ENCODE measurements at regions not wholly inside any gene's neighbourhood (a gene's known extent, or its start where the extent isn't known, plus 50 kb on each side); places are given as distances from the start of the nearest gene placed in this dataset.
"Not testable (repeated sequence)": the region's sequence is repeated elsewhere in the genome, so short reads cannot be mapped to it uniquely, and the experiment has no call there.

GRCh38 chr9:15068261-15068660 lies 158.0 kb upstream of the FREM1 start:
- TF ChIP-seq CTCF (IDR thresholded peaks at IDR 0.05) = no peak
- WGBS, 2 donors = 58 to 61% methylated on average over 4 of the region's 4 CpGs
- Histone ChIP-seq H3K4me3 (no peak overlapping the region), H3K9me3 (peaks cover 0 to 8% (median 0%) of the 10 kb centered on the region in 11 donors), H3K27ac (no peak overlapping the region), H3K4me1 (no peaks in the 10 kb centered on the region), H3K27me3 (no peaks in the 10 kb centered on the region), H3K36me3 (no peaks in the 10 kb centered on the region)
- DNase-seq (no peak), ATAC-seq (no peak)
- intact Hi-C loops (cut with DNase I) = no loop called here

DNA sequence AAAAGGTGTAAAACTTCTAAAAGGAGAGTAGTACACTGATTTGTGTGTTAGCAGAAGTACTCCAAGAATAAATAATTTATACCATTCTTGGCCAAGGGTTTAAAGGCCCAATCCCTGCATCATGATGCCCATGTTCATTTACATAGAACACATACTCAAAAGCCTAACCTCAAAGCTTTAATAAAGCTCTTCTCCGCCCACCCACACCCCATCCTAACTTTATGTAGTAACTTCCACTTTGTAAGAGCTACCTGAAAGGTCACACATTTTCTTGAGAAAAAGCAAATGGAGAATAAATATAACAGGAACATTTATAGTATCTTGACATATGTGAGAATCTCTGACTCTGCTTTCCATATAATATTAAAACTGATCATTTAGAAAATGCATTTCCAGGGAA lies 148.8 kb upstream of the FREM1 start:
- Histone ChIP-seq H3K9me3 (no peaks in the 10 kb centered on the region), H3K4me3 (no peak overlapping the region), H3K36me3 (no peaks in the 10 kb centered on the region), H3K4me1 (no peaks in the 10 kb centered on the region), H3K27ac (no peak overlapping the region), H3K27me3 (no peaks in the 10 kb centered on the region)
- DNase-seq (no peak), ATAC-seq (no peak)
- 95 to 96% methylated on average over 1 of the region's 1 CpG for WGBS, 2 donors
- intact Hi-C loops (cut with DNase I) = no loop called here
- no peak for TF ChIP-seq CTCF (IDR thresholded peaks at IDR 0.05)

GRCh38 chr9:15058236-15058635 lies 148.0 kb upstream of the FREM1 start:
- WGBS, 2 donors = 59 to 63% methylated on average over 4 of the region's 4 CpGs
- no peaks in the 10 kb centered on the region for H3K27me3 ChIP-seq
- no peak overlapping the region for H3K27ac ChIP-seq
- H3K4me1 ChIP-seq = no peaks in the 10 kb centered on the region
- no peak for ATAC-seq
- no peak overlapping the region for H3K4me3 ChIP-seq
- DNase-seq = no peak
- intact Hi-C loops (cut with DNase I) = no loop called here
- no peak for TF ChIP-seq CTCF (IDR thresholded peaks at IDR 0.05)
- H3K36me3 ChIP-seq = no peaks in the 10 kb centered on the region
- no peaks in the 10 kb centered on the region for H3K9me3 ChIP-seq

DNA sequence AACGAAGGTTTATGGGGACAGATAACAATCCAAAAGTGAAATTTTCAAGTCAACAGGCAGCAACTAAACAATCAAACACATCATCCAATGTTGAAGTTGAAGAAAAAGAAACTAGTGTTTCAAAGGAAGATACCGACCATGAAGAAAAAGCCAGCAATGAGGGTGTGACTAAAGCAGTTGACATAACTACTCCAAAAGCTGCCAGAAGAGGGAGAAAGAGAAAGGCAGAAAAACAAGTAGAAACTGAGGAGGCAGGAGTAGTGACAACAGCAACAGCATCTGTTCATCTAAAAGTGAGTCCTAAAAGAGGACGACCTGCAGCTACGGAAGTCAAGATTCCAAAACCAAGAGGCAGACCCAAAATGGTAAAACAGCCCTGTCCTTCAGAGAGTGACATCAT lies 145.1 kb upstream of the FREM1 start:
- ATAC-seq; H3K27me3 ChIP-seq; DNase-seq; H3K36me3 ChIP-seq; H3K9me3 ChIP-seq; H3K4me1 ChIP-seq; H3K27ac ChIP-seq; H3K4me3 ChIP-seq; intact Hi-C loops (cut with DNase I): not testable (repeated sequence)
- WGBS, 2 donors = 54 to 65% methylated on average over 4 of the region's 4 CpGs
- peak in 1 of 9 donors; percentile 16 for TF ChIP-seq CTCF (IDR thresholded peaks at IDR 0.05)

DNA sequence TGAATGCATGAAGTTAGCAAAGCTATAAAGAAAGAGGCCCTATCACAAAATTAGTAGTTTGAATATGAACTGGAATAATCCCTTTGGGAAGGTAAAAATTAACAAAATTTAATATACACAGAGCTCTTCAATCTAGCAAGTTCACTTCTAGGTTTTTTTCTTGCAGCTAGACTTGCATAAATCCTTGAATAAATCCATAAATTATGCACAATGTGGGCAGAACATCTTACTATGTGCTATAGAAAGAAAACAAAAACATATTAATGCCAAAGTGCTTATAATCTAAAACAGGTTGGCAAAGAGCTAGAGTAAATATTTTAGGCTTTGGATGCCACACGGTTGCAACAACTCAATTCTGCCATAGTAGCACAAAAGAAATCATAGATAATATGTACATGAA lies 138.5 kb upstream of the FREM1 start:
- Histone ChIP-seq H3K27me3 (no peaks in the 10 kb centered on the region), H3K4me3 (no peak overlapping the region), H3K9me3 (no peaks in the 10 kb centered on the region), H3K36me3 (no peaks in the 10 kb centered on the region), H3K27ac (no peak overlapping the region), H3K4me1 (no peaks in the 10 kb centered on the region)
- 83 to 91% methylated on average over 1 of the region's 1 CpG for WGBS, 2 donors
- ATAC-seq = no peak
- intact Hi-C loops (cut with DNase I) = no loop called here
- TF ChIP-seq CTCF (IDR thresholded peaks at IDR 0.05) = no peak
- no peak for DNase-seq

Measured in heart right ventricle (tissue), 16 donors.